ENCODE measurements at regions not wholly inside any gene's neighbourhood (a gene's known extent, or its start where the extent isn't known, plus 50 kb on each side); places are given as distances from the start of the nearest gene placed in this dataset.
"Not testable (repeated sequence)": the region's sequence is repeated elsewhere in the genome, so short reads cannot be mapped to it uniquely, and the experiment has no call there.

- H3K4me3 ChIP-seq = no peak overlapping the region
- no peak for ATAC-seq
- TF ChIP-seq, protein P1, sequence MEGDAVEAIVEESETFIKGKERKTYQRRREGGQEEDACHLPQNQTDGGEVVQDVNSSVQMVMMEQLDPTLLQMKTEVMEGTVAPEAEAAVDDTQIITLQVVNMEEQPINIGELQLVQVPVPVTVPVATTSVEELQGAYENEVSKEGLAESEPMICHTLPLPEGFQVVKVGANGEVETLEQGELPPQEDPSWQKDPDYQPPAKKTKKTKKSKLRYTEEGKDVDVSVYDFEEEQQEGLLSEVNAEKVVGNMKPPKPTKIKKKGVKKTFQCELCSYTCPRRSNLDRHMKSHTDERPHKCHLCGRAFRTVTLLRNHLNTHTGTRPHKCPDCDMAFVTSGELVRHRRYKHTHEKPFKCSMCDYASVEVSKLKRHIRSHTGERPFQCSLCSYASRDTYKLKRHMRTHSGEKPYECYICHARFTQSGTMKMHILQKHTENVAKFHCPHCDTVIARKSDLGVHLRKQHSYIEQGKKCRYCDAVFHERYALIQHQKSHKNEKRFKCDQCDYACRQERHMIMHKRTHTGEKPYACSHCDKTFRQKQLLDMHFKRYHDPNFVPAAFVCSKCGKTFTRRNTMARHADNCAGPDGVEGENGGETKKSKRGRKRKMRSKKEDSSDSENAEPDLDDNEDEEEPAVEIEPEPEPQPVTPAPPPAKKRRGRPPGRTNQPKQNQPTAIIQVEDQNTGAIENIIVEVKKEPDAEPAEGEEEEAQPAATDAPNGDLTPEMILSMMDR (IDR thresholded peaks at IDR 0.05) = no peak
- no peaks in the 10 kb centered on the region for H3K9me3 ChIP-seq
- no peaks in the 10 kb centered on the region for H3K4me1 ChIP-seq
- H3K27ac ChIP-seq = no peak overlapping the region
- no peak for DNase-seq
- H3K36me3 ChIP-seq = no peaks in the 10 kb centered on the region
- intact Hi-C loops (cut with DNase I) = no loop called here
- peaks cover 0 to 4% of the 10 kb centered on the region in 2 donors for H3K27me3 ChIP-seq
Observed at GRCh38 chr12:13905794-13906193, 75.6 kb downstream of the GRIN2B start.

GRCh38 chr12:13900718-13901117 lies 80.7 kb downstream of the GRIN2B start:
- TF ChIP-seq, protein P1 (IDR thresholded peaks at IDR 0.05) = no peak
- ATAC-seq (no peak), DNase-seq (no peak)
- Histone ChIP-seq H3K27ac (no peak overlapping the region), H3K4me1 (no peaks in the 10 kb centered on the region), H3K4me3 (no peak overlapping the region), H3K36me3 (no peaks in the 10 kb centered on the region), H3K27me3 (no peaks in the 10 kb centered on the region), H3K9me3 (no peaks in the 10 kb centered on the region)
- intact Hi-C loops (cut with DNase I) = no loop called here

DNA sequence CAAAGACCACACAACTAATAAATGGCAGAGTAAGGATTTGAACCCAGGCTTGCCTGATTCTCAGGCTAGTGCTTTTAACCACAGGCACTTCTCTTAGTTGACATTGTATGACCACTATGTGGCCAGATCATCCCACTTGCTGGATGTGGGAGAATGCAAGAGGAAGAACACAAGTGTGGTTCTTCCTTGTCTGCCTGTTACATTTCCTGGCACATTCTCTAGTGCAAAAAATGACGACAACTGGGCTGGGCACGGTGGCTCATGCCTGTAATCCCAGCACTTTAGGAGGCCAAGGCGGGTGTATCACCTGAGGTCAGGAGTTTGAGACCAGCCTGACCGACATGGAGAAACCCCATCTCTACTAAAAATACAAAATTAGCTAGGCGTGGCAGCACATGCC lies 83.0 kb downstream of the GRIN2B start:
- ATAC-seq; H3K36me3 ChIP-seq; H3K4me3 ChIP-seq; DNase-seq; H3K9me3 ChIP-seq; intact Hi-C loops (cut with DNase I); H3K27me3 ChIP-seq; H3K4me1 ChIP-seq; H3K27ac ChIP-seq: not testable (repeated sequence)

DNA sequence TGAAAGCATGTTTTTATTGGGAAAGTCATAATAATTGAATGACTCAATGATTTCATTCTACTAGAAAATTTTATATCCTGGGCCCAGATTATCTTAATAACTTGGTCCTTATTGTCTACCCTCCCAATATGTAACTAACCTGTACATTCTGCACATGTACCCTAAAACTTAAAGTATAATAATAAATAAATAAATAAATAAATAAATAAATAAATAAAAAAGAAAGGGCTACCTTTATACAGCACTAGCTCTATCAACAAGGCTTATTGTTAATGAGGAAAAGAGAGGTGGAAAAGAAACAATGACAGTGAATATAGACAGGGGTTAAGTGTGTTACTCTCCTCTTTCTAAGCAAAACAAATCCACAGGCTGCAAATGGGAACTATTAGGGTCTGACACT lies 83.6 kb downstream of the GRIN2B start:
- no peaks in the 10 kb centered on the region for H3K36me3 ChIP-seq
- DNase-seq (no peak), ATAC-seq (no peak)
- H3K27me3 ChIP-seq = no peaks in the 10 kb centered on the region
- H3K27ac ChIP-seq = no peak overlapping the region
- intact Hi-C loops (cut with DNase I) = no loop called here
- no peaks in the 10 kb centered on the region for H3K9me3 ChIP-seq
- TF ChIP-seq, protein P1 (IDR thresholded peaks at IDR 0.05) = no peak
- H3K4me3 ChIP-seq = no peak overlapping the region
- H3K4me1 ChIP-seq = no peaks in the 10 kb centered on the region

- TF ChIP-seq, protein P1 (IDR thresholded peaks at IDR 0.05) = no peak
- Histone ChIP-seq H3K36me3 (no peaks in the 10 kb centered on the region), H3K4me1 (no peaks in the 10 kb centered on the region), H3K9me3 (no peaks in the 10 kb centered on the region), H3K4me3 (no peak overlapping the region), H3K27ac (no peak overlapping the region), H3K27me3 (no peaks in the 10 kb centered on the region)
- DNase-seq (no peak), ATAC-seq (no peak)
- intact Hi-C loops (cut with DNase I) = no loop called here
Observed at GRCh38 chr12:13896063-13896626, 85.3 kb downstream of the GRIN2B start.

- Histone ChIP-seq H3K4me3 (no peak overlapping the region), H3K27ac (no peak overlapping the region), H3K36me3 (no peaks in the 10 kb centered on the region), H3K27me3 (no peaks in the 10 kb centered on the region), H3K9me3 (no peaks in the 10 kb centered on the region), H3K4me1 (no peaks in the 10 kb centered on the region)
- intact Hi-C loops (cut with DNase I) = no loop called here
- DNase-seq = no peak
- ATAC-seq = no peak
- TF ChIP-seq, protein P1 (IDR thresholded peaks at IDR 0.05) = no peak
Observed at GRCh38 chr12:13891902-13892301, 89.5 kb downstream of the GRIN2B start.
